HG02588 (cell line): ENCODE measurements at regions not wholly inside any gene's neighbourhood (a gene's known extent, or its start where the extent isn't known, plus 50 kb on each side); places are given as distances from the start of the nearest gene placed in this dataset.
"Not testable (repeated sequence)": the region's sequence is repeated elsewhere in the genome, so short reads cannot be mapped to it uniquely, and the experiment has no call there.

Experiments used
- ATAC-seq: cut with Tn5 transposase; IDR thresholded peaks from one replicate; pipeline ENCODE4 v1.9.1; 2021; ENCODE audit warnings: mild to moderate bottlenecking, moderate library complexity; ENCODE audit not compliant: unreplicated experiment

- ATAC-seq = no peak
Measured at GRCh38 chr5:118220556-118221195, 767.7 kb downstream of the DTWD2 start.

- no peak for ATAC-seq
Measured at GRCh38 chr5:118211606-118212005, 776.7 kb downstream of the DTWD2 start.

DNA sequence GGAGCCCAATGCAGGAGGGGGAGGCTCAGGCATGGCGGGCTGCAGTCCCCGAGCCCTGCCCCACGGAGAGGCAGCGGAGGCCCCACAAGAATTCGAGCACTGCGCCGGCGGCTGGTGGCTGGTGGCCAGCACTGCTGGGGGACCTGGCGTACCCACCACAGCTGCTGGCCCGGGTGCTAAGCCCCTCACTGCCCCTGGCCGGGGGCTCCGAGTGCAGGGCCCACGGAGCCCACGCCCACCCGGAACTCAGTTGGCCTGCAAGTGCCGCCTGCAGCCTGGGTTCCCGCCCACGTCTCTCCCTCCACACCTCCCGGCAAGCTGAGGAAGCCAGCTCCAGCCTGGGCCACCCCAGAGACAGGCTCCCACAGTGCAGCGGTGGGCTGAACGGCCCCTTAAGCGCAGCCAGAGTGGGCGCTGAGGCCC, 780.3 kb downstream of the DTWD2 start:
- no peak for ATAC-seq

DNA sequence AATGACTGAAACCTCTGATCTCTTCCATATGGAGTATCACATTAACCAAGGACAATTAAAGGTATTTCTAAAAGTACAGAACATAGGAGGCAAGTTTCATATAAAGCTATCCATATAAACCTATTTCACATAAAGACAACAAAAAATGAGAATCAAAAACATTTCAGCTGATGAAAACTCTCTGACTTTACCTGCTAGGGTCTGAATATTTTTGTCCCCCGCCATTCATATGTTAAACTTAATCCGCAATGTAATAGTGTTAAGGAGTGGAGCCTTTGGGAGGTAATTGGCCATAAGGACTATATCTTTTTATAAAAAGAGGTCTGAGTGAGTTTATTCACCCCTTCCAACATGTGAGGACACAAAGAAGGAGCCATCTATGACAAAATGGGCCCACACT, 788.5 kb downstream of the DTWD2 start:
- ATAC-seq = no peak

- ATAC-seq = no peak
Measured at GRCh38 chr5:118196229-118196628, 792.1 kb downstream of the DTWD2 start.

DNA sequence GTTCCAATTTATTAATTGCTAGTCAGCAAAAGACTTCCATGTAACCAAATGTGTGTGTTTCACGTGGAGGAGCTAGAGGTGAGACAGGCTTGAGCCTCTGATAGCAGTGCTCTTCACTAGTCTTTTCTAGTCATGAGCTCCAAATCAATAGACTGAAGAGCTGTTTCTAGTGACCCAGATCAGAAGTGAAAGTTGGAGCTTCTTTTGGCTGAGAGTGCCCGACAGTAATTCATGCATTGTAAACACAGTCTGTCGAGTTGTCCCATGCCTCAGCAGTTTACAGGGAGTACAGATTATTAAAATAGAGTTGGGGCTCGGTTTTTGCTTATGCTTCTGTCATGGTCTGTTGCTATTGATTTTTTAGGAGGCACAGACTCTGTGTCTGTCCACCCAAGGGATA, 793.1 kb downstream of the DTWD2 start:
- no peak for ATAC-seq

- no peak for ATAC-seq
Measured at GRCh38 chr5:118193194-118193905, 795.0 kb downstream of the DTWD2 start.

DNA sequence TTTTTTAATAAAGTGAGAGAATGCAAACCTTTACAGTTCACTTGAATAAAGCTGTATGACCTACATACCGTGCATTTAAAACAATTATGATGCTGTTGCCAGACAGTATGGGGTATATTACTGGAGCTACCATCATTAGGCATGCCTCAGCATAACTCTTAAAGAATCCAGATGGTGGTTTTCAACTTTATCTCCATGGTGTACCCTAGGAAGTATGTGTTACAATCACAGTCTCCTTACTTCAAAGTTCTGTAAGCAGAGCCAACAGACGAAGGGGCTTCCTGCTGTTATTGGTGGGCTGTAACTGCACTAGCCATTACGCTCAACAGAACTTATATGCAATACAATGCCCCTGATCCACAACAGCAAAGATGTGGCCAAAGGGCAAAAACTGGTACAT, 803.3 kb downstream of the DTWD2 start:
- no peak for ATAC-seq

DNA sequence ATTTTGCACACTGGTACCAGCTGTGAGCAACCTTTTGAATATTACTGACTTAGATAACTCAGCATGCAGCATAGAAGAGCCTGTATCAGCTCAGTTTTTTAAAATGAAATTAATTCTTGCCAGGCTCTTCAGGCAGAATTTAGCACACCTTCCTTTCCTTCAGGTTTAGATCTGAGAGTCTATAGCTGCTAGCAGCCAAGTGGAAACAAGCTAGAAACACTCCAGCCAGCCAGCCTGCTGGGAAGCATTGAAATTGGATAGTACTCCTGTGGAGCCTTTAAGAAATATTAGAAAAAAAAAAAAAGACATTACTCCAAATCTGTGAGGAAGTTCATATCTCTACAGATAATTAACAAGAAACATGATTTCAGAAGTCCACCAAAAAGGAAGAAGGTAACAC, 812.2 kb downstream of the DTWD2 start:
- no peak for ATAC-seq

DNA sequence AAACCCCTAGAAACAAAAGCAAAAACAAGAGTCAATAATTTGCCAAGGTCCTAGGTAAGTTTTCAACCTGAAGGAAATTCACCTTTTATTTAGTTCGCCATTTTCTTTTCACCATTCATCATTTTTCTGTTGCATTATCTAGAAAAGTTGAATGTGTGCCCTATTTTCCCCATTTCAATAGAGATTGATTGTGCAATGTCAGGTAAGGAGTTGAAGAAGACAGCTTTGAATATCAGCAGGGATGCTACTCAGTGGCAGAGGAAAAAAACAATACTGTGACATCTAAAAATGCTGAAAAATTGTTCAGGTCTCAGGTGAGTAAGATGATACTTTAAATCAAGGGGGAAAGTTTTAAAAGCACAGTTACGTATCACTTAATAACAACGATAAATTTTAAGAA, 813.7 kb downstream of the DTWD2 start:
- ATAC-seq = no peak

DNA sequence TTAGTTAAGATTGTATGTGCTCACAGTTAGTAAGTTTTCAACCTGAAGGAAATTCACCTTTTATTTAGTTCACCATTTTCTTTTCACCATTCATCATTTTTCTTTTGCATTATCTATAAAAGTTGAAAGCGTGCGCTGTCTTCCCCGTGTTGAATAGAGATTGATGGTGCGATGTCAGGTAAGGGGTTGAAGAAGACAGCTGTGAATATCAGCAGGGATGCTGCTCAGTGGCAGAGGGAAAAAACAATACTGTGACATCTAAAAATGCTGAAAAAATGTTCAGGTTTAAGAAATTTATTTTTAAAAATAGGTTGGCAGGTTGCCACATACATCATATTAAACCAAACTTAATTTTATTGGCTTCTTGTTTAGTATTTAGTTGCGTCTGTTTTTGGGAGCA, 815.0 kb downstream of the DTWD2 start:
- ATAC-seq = no peak

DNA sequence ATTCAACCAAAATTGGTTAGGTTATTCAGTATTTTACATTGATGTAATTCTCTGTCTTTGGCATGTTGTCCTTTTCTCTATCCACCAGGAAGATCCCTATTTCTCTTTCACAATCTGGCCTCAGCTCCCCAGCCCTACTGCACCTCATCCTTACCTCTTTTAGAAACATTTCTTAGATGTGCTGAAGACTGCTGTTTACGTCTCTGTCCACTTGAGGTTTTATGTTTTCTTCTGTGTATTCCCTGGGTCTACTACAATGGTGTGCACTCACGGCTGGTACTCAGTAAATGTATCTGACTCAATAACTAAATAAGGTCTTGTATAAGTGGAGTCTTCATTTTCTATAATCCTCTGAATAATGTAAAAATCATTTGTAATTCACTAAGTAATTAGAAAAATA, 822.7 kb downstream of the DTWD2 start:
- ATAC-seq = no peak

- no peak for ATAC-seq
Measured at GRCh38 chr5:118156181-118156580, 832.2 kb downstream of the DTWD2 start.

DNA sequence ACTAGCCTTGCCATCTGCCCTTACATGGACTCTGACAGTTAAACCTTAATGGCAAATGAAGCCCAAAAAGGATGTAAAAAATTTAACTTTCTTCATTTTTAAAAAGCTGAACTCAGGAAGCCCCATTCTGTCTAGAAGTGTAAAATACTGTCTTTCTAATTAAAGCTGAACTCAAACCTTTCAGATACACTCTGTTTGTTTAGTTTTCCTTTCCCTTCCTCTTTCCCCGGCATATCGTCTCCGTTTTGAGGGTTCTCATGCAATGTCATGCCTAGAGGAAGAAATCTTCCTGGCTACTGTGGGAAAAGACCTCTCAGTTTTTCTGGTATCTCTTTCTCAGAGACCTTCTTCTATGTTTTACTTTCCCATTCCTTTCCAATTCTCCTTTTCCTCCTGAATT, 841.5 kb downstream of the DTWD2 start:
- ATAC-seq = no peak

- no peak for ATAC-seq
Measured at GRCh38 chr5:118144540-118144939, 843.8 kb downstream of the DTWD2 start.

DNA sequence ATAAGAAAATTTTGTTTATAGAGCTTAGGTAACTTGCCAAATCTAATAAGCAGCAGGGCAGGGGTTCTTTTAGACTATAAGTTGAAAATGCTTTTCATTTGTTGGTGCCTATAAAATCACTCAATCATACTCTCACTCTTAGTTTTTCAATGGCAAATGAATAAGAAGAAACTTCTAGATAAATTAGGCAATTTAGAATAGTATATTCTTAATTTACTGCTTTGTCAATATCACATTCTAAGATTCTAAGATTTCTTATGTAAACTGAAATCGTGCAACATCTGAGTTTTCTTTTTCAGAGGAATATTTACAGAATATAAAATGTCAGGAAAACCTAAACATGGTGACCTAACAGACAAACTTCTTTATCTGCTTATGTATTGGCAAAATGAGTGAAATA, 849.0 kb downstream of the DTWD2 start:
- ATAC-seq = no peak

DNA sequence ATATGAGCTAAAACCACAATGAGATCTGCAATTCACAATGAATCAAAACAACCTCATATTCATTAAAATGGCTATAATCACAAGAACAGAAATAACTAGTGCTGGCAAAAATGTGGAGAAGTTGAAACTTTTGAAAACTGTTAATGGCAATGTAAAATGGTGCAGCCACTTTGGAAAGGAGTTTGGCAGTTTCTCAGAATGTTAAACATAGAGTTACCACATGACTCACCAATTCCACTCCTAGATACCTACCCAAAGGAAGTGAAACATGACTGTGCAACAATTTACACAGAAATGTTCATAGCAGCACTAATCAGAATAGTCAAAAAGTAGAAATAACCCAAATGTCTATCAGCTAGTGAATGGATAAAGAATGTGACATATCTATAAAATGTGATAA, 862.2 kb downstream of the DTWD2 start:
- ATAC-seq = no peak

DNA sequence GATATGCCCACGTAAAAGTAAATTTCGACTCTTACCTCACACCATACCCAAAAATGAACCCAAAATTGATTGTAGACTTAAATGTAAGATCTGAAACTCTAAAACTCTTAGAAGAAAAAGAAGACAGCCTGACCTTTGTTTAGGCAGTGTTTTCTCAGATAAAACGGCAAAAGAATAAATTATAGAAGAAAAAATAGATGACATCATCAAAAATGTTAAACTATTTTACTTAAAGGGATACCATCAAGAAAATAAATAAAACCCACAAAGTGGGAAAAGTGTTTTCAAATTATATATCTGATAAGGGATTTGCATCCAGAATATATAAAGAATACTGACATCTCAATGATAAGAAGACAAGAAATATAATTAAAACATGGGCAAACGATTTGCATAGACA, 862.7 kb downstream of the DTWD2 start:
- no peak for ATAC-seq

GRCh38 chr5:118121258-118121657, 867.1 kb downstream of the DTWD2 start:
- ATAC-seq = no peak

- no peak for ATAC-seq
Measured at GRCh38 chr5:118115791-118116190, 872.6 kb downstream of the DTWD2 start.

- no peak for ATAC-seq
Measured at GRCh38 chr5:118111956-118112355, 876.4 kb downstream of the DTWD2 start.

DNA sequence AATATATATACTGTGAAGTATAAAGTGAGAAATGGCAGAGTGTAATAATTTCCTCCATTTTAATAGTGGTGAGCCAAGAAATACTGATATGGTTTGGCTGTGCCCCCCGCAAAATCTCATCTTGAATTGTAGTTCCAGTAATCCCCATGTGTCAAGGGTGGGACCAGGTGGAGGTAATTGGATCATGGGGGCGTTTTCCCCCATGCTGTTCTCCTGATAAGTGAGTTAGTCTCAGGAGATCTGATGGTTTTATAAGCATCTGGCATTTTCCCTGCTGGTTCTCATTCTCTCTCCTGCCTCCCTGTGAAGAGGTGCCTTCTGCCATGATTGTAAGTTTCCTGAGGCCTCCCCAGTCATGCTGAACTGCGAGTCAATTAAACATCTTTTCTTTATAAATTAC, 881.1 kb downstream of the DTWD2 start:
- not testable (repeated sequence) for ATAC-seq

DNA sequence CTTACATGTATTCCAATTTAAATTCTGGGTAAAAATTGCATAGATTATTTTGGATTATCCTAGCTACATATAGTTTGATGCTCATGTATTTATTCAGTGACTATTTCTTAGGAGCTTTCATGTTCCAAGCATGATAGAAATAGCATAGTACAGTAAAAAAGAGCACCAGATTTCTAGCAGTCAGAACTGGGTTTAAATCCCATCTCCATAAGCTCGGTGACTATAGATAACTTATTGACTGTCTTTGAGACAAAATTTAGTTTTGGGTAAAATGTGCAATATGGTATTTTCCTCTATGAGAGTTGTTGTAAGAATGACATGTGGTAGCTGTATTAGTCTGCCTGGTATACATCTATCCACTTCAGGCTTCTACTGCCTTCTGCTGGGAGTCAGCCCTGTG, 889.6 kb downstream of the DTWD2 start:
- ATAC-seq = no peak
